GM12875 (cell line): ENCODE measurements at regions not wholly inside any gene's neighbourhood (a gene's known extent, or its start where the extent isn't known, plus 50 kb on each side); places are given as distances from the start of the nearest gene placed in this dataset.

Source experiments
- H3K4me3 ChIP-seq: one replicate; pipeline ENCODE4 v1.5.1; 2011; ENCODE audit warnings: low read depth, low read length, control low read depth
- TF ChIP-seq, protein P1 (sequence below): IDR thresholded peaks from 2 replicates; pipeline ENCODE4 v1.5.1; 2011; ENCODE audit warnings: low read depth, mild to moderate bottlenecking, control low read depth, inconsistent platforms, low read length, moderate library complexity, borderline replicate concordance; ENCODE audit not compliant: insufficient read depth

DNA sequence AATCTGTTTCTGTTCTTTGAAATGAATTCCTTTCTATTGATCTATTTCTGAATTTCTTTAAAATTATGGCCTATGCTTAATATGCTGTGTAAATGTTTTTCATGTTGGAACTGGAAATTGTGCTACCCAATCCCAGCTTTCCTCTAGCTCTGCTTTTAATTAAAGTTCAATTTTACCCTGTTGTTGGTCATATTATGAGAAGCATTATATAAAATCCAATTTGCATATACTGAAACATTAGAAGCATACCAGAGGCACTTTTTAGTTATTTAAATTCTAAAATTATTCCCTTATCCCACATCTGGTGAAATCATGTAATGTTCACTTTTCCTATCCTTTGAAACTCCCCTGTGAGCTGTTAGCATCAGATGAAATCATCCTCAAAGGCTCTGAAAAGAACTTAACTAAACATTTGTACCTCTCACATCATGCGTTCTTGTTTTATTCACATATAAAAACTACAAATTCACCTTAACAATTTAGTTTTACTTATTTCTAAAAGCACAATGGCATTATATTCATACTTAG is 160.6 kb upstream of the COL21A1 start:
- TF ChIP-seq, protein P1, sequence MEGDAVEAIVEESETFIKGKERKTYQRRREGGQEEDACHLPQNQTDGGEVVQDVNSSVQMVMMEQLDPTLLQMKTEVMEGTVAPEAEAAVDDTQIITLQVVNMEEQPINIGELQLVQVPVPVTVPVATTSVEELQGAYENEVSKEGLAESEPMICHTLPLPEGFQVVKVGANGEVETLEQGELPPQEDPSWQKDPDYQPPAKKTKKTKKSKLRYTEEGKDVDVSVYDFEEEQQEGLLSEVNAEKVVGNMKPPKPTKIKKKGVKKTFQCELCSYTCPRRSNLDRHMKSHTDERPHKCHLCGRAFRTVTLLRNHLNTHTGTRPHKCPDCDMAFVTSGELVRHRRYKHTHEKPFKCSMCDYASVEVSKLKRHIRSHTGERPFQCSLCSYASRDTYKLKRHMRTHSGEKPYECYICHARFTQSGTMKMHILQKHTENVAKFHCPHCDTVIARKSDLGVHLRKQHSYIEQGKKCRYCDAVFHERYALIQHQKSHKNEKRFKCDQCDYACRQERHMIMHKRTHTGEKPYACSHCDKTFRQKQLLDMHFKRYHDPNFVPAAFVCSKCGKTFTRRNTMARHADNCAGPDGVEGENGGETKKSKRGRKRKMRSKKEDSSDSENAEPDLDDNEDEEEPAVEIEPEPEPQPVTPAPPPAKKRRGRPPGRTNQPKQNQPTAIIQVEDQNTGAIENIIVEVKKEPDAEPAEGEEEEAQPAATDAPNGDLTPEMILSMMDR = no peak
- no peak overlapping the region for H3K4me3 ChIP-seq

GRCh38 chr6:56406276-56407269 is 159.2 kb upstream of the COL21A1 start:
- no peak overlapping the region for H3K4me3 ChIP-seq
- TF ChIP-seq, protein P1 = no peak

DNA sequence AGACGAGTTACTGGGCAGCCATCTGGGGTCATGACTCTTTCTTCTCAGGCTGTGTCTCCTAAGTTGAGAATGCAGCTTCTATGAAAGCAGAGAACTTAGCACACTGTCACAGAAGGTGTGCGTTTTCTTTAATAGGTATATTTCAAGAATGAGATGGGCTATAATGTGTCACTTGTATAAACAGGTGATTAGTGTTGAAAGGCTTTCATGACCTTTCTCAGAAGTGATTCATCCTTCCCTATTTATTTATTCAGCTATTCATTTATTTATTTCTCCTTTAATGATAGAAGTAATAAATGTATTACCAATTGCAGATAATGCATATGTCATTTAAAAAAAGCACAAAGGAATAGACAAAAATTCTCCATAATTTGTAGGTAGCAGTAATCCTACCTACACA is 157.2 kb upstream of the COL21A1 start:
- TF ChIP-seq, protein P1 = no peak
- no peak overlapping the region for H3K4me3 ChIP-seq

DNA sequence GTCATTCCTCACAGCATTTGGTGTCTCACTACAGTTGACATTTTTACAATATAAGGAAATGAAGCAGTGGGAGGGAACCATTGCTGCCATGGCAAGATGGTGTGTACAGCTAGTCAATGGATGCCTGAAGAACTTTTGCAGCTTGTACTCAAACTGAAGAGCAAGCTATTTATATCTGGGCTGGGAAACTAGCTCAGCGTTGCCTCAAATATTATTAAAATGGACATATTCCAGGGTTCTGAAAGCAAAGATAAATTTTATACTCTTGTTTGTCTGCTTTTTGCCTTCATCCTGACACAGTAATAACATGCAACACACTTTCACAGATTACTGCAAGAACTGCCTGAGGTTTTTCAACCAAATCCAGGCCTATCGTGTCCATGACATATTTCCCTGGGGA is 156.4 kb upstream of the COL21A1 start:
- H3K4me3 ChIP-seq = no peak overlapping the region
- TF ChIP-seq, protein P1 = no peak

DNA sequence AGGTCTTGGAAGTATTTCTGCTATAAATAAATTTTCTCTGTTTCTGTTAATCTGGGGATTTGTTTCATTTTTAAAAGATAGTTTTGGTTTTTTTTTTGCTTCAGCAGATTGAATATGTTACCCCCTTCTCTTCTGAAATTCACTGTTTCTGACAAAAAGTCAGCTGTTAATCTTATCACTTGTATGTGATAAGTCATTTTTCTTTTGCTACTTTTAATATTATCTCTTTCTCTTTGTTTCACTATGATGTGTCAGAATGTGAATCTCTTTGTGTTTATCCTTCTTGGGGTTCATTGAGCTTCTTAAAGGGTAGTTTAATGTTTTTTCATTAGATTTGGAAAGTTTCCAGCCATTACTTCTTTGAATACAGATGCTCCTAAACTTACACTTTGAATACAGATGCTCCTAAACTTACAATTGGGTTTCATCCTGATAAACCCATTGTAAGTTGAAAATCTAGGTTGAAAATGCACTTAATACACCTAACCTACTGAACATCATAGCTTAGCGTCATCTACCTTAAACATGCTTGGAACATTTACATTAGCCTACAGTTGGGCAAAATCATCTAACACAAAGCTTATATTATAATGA is 154.2 kb upstream of the COL21A1 start:
- TF ChIP-seq, protein P1 = no peak
- H3K4me3 ChIP-seq = no peak overlapping the region

GRCh38 chr6:56400273-56400672 is 152.9 kb upstream of the COL21A1 start:
- no peak overlapping the region for H3K4me3 ChIP-seq
- TF ChIP-seq, protein P1 = no peak
